OCI-LY7 (cell line): ENCODE measurements at regions not wholly inside any gene's neighbourhood (a gene's known extent, or its start where the extent isn't known, plus 50 kb on each side); places are given as distances from the start of the nearest gene placed in this dataset.
"Not testable (repeated sequence)": the region's sequence is repeated elsewhere in the genome, so short reads cannot be mapped to it uniquely, and the experiment has no call there.

Experiments
- EZH2phosphoT487 ChIP-seq: fragments of 200-600 bp; sonication (generic); IDR thresholded peaks from 2 replicates; pipeline ENCODE4 v1.6.1; 2018; ENCODE audit warnings: low read depth, borderline replicate concordance, mild to moderate bottlenecking, mixed run types, antibody characterized with exemption, low read length, moderate library complexity, mixed read lengths
- TF ChIP-seq, protein P1 (sequence below): fragments of 200-600 bp; sonication (generic); conservative IDR thresholded peaks from 2 replicates; pipeline ENCODE4 v1.5.1; 2014; ENCODE audit warnings: mild to moderate bottlenecking, antibody characterized with exemption, low read length, moderate library complexity, mixed read lengths

DNA sequence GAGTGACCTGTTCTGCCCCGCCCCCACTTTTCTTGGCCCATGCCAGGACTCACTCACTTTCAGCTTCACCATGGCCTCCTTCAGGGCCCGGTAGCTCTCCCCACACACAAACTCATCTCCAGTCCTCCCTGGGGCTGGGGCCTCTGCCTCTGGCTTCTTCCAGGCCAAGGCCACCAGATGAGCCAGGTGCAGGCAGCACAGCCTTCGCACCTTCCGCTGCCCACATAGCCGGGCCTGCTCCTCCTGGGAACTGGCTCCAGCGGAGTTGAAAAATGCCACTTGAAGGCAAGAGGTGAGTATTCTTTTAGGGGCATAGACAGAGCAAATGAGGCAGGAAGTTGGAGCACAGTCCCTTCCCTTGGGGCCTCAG is 161.6 kb downstream of the TBC1D2B start:
- TF ChIP-seq, protein P1, sequence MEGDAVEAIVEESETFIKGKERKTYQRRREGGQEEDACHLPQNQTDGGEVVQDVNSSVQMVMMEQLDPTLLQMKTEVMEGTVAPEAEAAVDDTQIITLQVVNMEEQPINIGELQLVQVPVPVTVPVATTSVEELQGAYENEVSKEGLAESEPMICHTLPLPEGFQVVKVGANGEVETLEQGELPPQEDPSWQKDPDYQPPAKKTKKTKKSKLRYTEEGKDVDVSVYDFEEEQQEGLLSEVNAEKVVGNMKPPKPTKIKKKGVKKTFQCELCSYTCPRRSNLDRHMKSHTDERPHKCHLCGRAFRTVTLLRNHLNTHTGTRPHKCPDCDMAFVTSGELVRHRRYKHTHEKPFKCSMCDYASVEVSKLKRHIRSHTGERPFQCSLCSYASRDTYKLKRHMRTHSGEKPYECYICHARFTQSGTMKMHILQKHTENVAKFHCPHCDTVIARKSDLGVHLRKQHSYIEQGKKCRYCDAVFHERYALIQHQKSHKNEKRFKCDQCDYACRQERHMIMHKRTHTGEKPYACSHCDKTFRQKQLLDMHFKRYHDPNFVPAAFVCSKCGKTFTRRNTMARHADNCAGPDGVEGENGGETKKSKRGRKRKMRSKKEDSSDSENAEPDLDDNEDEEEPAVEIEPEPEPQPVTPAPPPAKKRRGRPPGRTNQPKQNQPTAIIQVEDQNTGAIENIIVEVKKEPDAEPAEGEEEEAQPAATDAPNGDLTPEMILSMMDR, result not testable (repeated sequence)
- TF ChIP-seq EZH2phosphoT487, result not testable (repeated sequence)
